ENCODE measurements at regions not wholly inside any gene's neighbourhood (a gene's known extent, or its start where the extent isn't known, plus 50 kb on each side); places are given as distances from the start of the nearest gene placed in this dataset.

DNA sequence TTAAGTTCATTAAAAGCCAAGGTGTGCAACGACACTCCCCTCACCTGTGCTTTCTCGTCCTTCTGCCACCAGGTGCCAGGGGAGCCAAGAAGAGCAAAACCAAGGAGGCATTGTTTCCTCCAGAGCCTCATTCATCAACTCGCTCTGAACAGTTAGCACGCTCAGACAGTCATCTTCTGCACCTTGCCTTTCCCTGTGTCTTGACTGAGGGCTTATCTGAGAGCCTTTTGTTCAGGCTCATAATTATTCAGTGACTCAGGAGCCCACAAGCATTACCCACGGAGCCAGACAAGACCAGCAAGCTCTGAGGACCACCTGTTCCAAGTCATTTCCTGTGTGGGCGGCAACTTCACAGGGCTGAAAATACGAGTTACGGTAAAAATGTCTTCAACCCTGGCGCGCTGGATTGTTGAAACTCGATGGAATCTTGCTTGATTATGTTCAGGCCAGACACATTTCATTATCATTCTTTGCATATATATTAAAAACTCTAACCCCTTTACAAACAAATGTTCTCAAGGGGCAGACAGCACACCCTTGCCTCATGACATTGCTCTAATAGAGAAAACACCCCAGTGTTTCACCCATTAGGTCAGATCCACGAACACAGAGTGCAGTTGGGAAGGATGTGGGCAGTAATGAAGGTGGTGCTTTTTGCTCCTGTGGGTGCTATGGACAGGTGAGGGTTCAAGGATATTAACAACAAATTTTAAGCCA, 89.7 kb upstream of the RUNX1 start:
- peak; percentile 4 for DNase-seq

DNA sequence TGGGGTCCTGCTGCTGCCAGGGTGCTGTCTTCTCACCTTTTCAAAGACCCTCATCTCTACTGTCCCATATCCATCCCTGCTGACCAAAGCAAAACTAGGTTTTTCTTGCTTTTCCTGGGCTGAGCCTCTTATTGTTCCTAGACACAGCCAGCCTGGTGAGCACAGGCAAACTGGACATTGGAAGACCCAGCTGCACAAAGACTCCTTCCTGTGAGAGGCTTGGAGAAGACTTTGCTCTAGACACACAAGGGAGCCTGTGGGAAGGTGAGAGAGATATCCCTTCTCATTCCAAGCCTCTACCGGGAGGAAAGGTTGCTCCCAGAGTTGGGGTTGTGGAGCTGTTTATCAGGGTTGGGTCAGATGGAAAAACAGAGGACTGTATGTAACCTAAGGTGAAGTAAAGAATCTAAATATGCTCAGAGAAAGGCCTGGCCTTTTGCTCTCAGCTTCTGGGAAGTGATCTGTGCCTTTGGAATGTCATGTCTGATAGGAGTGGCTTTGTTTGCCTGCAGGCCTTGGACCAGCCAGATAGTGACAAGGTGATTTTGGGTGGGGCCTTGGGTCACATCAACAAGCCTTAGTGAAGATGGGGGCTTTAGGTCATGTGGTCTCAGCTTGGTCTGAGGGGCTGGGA, 87.6 kb upstream of the RUNX1 start:
- DNase-seq, result no peak

DNA sequence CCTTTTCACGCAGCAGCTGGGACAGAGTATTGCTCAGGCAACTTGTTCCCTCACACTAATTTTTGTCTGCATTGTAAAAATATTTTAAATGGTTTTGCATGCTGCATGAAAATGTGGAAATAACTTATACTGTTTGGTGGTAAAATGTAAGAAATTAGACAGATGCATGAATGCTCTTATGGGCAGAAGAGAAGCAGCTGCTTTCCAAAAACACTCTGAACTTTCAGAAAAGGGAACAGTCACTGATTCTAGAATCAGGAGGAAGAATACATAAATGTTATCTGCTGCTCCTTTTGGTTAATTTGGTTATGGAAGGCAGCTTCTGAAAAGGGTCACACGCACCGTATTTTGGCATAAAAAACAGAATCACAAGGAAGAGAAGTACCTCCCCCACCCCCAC, 87.0 kb upstream of the RUNX1 start:
- no peak for DNase-seq

- no peak for DNase-seq
Measured at GRCh38 chr21:35135481-35135880, 86.4 kb upstream of the RUNX1 start.

DNA sequence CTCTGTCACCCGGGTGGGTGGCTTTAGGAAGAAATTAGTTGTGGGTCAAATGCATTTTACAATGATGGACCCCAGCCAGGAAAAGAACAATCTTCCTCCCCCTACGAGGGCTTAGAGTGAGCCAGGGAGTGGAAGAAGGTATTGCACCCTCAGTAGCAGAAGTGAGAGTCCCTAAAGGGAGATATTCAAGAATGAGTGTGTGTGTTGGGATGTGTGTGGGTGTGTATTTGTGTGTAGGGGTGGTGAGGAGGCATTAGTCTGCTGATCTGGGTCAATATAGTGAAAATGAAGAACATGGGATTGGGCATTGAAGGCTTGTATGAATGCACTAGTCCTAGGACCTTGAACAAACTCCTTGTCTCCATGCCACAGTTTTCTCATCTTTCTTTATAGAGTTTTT, 85.2 kb upstream of the RUNX1 start:
- no peak for DNase-seq

- DNase-seq, result no peak
Measured at GRCh38 chr21:35128536-35128935, 79.4 kb upstream of the RUNX1 start.

- DNase-seq, result no peak
Measured at GRCh38 chr21:35127851-35128250, 78.7 kb upstream of the RUNX1 start.

GRCh38 chr21:35127026-35127425, 77.9 kb upstream of the RUNX1 start:
- DNase-seq, result no peak

GRCh38 chr21:35120631-35121180, 71.6 kb upstream of the RUNX1 start:
- peak; percentile 35 for DNase-seq

GRCh38 chr21:35119501-35120047, 70.5 kb upstream of the RUNX1 start:
- no peak for DNase-seq

GRCh38 chr21:35116777-35117176, 67.7 kb upstream of the RUNX1 start:
- DNase-seq, result no peak

GRCh38 chr21:35113064-35113463, 64.0 kb upstream of the RUNX1 start:
- no peak for DNase-seq

DNA sequence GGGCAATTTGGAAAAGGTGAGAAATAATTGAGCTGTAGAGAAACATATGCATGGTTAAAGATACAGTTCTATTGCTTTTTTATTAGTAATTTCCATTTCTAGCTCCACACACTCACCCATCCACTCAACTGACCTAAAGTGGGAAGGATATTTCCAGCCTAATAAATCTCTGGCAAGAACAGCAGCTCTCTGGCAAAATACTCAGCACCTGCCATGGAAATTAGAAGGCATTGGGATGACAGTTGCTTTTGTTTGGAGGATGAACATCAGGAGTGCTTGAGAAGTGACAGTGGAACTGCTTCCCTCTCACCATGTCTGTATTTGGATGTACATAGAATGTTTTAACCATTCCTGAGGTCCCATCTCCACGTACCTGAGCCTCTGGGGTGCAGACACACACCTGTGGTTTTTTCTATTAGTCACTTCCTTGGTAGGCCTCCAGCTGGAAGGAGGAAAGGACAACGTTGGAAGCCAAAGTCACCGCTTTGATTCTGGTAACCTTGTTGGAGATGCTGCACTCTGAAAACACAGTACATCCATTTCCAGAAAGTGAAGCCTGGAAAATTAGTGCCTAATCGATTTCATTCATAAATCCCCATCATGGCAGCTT, 62.3 kb upstream of the RUNX1 start:
- DNase-seq, result no peak

DNA sequence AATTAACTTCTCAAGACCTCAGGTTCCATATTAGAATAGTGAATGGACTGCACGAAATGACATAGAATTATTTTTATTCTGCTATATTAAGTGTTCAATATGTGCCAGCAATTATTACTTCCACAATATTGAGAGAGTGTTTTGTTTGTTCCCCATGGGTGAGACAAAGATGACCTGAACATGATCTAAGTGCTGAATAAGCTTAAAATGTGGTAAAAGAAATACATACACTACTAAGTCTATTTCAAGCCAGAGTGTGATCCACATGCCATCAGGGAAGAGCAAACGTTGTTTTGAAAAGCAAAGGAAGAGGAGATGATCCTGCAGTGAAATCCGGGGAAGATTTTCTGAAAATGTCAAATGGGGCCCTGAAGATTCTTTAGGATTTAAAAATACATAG, 59.8 kb upstream of the RUNX1 start:
- no peak for DNase-seq

GRCh38 chr21:35107520-35107919, 58.4 kb upstream of the RUNX1 start:
- DNase-seq, result no peak

- no peak for DNase-seq
Measured at GRCh38 chr21:35106246-35106835, 57.2 kb upstream of the RUNX1 start.

GRCh38 chr21:35102488-35103371, 53.6 kb upstream of the RUNX1 start:
- no peak for DNase-seq

- no peak for DNase-seq
Measured at GRCh38 chr21:35100349-35100811, 51.3 kb upstream of the RUNX1 start.

- no peak for DNase-seq
Measured at GRCh38 chr21:35099310-35099709, 50.2 kb upstream of the RUNX1 start.

All from COR-L47 (cell line).